DOHH2 (cell line): ENCODE measurements at regions not wholly inside any gene's neighbourhood (a gene's known extent, or its start where the extent isn't known, plus 50 kb on each side); places are given as distances from the start of the nearest gene placed in this dataset.

Experiments used
- CTCF ChIP-seq: fragments of 200-600 bp; sonication (generic); IDR thresholded peaks from one replicate; pipeline ENCODE4 v1.5.1; 2014; ENCODE audit warnings: antibody characterized with exemption, mild to moderate bottlenecking, low read depth, low read length; ENCODE audit not compliant: poor library complexity, severe bottlenecking
- EZH2phosphoT487 ChIP-seq: fragments of 200-600 bp; sonication (generic); IDR thresholded peaks from 2 replicates; pipeline ENCODE4 v1.6.1; 2017; ENCODE audit warnings: borderline replicate concordance, mild to moderate bottlenecking, antibody characterized with exemption, low read length, moderate library complexity, mixed read lengths

- TF ChIP-seq CTCF = no peak
- TF ChIP-seq EZH2phosphoT487 = no peak
Observed at GRCh38 chr17:79146562-79146961, 71.9 kb downstream of the ENGASE start.
